HG02642 (cell line): ENCODE measurements at regions not wholly inside any gene's neighbourhood (a gene's known extent, or its start where the extent isn't known, plus 50 kb on each side); places are given as distances from the start of the nearest gene placed in this dataset.

ENCODE experiments used
- ATAC-seq: cut with Tn5 transposase; IDR thresholded peaks from one replicate; pipeline ENCODE4 v1.9.1; 2021; ENCODE audit warnings: mild to moderate bottlenecking; ENCODE audit not compliant: unreplicated experiment, poor library complexity

DNA sequence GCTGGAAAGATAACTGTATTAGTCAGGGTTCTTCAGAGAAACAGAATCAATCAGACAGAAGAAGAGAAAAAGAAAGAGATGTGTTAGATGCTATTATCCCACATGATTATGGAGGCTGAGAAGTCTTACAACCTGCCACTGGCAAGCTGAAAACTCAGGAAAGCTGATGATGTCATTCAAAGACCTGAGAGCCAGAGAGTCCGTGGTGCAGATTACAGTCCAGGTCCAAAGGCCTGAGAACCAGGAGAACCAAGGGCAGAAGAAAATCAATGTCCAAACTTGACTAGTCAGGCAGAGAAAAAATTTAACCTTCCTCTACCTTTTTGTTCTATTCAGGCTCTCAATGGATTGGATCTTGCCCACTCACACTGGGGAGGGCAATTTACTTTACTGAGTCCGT is 172.5 kb downstream of the QDPR start:
- ATAC-seq, result no peak

DNA sequence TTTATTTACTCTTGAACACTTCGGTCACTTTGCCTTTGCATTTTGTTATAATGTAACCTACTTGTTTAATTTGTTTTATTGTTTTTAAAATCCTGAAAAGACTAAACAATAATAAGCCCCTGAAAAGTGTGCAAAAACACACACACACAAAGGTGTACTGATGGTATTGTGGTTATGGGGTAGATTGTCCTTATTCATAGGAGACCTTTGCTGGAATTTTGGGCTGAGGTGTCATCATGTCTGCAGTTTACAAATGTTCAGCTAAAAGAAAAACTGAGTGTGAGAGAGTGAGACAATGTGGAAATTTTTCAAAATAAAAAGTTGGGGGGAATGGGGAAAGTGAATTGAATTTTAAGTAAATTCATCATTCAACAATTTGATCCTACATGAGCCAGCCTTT is 174.9 kb downstream of the QDPR start:
- ATAC-seq, result no peak

DNA sequence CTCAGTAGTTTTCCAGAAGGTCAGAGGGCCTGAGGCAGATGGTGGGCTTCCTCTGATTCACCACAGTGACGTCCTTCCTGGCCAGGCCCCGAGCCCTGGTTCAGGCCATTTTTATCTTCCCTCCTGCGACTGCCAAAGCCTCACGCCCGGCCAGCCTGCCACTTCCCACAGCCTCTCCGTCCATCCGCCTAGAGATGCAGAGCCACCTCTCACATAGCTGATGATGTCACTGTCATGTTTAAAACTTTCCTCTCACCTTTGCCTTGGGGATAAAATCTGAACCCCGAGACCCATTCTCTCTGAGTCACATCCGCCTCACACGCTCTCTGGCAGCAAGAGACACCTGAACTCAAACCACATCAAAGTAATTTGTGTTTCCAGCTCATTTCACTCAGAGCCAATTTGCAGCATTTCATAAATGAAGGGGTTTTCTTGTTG is 175.3 kb downstream of the QDPR start:
- peak; percentile 72 for ATAC-seq

DNA sequence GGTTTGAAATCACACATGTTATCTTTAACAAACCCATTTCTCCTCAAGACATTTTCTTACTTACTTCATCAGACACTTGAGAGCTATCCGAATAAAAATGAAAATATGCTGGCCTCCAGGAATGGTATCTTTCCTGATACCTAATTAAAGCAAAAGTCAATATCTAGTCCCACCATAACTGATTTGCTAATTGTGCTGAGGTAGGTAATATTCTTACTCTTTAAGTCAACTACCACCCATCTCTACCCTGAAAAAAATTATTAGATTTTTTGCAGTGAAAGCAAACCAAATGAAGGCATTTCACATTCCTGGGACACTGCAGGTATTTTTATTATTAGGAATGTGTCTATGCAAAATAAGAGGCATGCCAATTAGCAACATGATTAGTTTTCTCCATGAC is 175.8 kb downstream of the QDPR start:
- no peak for ATAC-seq

DNA sequence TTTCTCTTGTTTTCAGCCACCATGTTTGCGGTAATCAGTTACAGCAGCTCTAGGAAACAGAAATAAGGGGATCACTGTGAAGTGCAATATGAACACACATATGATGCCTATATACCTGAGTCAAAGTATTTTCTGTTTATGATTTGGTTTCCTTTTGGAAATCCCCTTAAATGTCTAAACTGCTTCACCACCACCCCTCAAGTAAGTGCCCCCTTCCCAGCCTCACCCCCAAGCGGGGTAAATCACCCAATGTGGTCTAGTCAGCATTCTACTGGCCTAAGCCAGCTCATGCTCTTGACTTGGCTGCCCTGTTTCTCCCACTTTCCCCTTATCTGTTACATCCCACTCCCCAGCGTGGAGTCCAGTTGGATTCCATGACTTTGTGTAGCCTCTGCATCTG is 176.5 kb downstream of the QDPR start:
- ATAC-seq, result no peak

DNA sequence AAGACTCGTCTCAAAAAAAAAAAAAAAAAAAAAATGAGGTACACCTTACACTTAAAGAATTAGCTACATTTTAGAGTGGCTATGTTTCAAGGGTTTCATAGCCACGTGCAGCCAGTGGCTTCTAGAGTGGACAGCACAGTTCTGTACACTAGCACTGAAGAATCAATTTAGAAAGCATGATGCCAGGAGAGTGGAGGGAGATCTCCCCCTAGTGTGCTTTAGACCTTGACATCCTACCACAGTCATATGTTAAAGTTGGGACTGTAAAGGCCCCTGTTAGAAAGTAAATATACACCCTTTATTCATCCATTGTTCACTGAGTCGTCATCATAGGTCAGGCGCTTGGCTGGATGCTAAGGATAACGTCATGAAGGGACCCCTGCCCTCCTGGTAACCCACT is 179.4 kb downstream of the QDPR start:
- no peak for ATAC-seq

DNA sequence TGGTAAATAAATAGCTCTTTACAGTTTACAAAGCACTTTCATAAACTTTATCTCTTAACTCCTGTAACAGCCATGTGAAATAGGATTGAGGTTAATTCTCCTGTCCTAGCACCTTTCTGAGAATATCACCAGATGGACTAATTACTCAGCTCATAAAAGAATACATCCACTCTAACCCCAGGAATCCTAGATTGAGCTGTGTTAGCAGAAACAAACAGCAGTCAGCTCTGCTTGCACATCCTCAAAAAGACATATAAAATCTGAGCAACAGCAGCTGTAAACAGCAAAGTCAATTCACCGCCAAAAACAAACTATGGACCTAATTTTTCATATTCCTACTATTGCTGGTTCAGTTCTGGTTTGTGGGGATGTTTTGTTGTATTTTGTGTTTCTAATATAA is 182.8 kb downstream of the QDPR start:
- no peak for ATAC-seq

DNA sequence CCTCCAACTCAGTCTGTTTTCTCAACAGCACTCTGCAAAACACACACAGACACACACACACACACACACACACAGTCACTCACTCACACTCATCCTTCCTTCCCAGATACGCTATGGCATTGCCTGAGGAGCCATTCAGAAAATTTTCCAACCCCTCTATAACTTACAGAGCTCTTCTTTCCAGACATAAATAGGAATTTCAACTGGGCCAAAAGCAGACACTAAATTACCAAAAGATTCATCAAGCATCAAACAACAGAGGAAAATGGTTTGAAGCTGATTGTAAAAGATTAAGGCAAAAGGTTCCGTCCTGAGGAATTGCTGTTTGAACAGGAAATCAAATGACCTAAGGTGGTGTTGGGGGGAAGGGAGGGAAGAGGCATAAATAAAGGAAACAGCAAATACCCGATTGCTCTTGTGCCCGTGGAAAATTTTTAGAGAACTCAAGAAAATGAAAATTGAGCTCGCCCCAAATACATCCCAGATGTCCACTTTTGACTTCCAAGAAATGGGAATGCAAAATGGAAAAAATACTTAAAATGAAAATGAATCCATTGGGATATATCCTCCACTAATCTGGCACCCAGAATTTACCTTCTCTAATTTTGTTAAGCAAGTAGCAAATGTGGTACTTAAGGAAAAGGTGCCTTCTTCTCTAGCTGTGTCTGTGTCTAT is 183.6 kb downstream of the QDPR start:
- ATAC-seq, result no peak

DNA sequence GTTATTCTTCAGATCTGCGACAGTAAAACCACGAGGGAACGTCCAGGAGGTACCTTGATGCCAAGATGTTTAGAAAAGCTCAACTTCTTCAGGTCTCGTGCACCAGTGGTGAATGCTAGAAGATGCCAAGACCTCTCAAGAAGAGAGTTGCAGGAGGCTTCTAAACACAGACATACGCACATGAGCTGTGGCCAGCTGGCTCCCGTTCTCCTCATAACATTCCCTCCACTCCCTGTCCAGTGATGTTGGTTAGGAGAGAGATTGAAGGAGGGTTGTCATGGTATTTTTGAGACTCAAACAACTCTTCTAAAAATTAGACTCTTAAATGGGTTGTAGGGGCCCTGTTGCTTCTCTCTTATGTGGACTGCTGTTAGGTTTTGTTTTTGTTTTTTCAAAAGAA is 184.3 kb downstream of the QDPR start:
- ATAC-seq, result no peak

DNA sequence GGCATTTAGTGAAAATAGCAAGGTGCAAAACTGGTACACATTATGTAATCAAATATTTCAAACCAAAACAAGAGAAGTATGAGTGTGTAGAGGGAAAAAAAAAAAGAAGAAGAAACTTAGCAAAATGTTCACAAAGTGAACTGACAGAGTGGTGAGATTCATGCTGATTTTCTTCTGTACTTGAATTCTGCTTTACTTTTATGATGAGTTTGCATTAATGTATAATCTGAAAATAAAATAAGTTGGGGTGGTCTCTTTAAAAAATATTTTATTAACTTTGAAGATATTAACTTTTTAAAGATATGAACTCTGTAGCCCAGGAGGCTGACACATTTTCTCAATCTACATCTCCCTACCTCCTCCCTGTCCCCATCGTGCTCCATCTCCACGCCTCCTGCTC is 185.1 kb downstream of the QDPR start:
- ATAC-seq, result no peak

DNA sequence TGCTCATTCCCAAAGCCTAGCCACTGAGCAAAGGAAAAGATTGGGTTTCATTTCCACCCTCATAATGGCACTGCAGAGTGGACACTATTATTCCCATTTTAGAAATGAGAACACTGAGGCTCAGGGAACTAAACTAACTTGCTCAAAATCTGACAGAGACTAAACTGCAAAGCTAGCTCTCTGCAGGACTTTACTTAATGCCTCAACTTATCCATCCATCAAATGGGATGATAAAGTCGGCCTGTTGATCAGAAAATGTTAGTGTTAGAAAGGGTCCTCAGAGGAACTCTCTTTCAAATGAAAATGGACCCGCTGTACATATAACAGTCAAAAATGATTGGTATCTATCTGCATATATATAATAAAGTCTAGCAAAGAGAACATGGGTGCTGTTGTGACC is 186.8 kb downstream of the QDPR start:
- ATAC-seq, result no peak

DNA sequence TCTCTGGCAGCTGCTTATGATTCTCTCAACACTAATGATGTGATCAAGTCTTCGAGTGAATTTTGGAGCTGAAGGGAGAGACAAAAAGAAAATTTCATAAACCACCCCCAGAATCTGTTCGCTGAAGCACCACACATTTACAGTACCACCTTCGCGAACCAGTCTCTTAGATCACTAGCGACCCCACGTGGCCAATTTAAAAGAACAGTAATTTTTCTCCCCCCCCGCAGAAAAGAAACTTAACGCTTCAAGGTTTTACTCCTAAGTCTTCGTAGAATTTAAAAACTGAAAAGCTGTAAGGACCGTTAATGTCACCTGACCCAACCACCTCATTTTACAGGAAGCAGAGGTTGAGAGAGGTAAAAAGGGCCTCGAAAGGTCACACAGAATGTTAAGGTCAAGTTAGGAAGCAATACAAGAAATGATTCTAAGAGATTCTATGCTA is 187.5 kb downstream of the QDPR start:
- ATAC-seq, result no peak

DNA sequence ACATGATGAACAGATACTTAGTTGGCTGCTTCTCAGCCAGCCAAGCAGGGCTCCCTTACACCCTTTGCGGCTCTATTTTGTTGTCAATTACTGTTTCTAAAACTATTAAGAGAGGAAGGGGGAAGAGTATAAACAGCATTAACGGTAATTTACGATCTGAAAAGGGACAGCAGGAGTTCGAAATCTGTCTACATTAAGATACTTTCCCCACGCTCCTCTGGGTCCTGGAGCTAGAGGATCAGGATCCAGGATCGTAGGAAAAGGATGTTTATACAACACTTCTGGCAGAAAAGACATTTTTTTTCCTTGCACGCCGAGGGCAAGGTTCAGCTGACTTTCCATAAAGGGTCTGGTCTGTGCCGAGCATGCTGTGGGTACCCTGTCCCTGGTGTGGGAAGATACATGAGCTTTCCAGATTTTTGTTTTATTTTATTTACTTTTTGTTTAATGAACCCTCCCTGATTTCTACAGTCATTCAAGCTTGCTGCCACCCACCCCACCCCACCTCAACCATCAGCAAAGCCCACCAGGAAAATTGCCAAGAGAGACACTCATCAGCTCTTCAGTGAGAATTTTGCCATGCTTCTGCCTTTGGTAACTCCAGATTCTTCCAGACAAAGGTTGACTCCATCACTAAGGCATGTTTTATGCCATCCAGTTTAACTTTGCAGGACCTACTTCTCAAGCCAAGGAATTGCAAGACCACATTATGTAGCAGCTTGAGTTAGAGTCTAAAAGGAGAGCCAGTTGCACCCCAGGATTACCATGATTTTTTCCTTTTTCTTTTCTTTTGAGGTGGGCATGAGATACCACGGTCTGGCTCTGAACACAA is 188.1 kb downstream of the QDPR start:
- ATAC-seq, result no peak

DNA sequence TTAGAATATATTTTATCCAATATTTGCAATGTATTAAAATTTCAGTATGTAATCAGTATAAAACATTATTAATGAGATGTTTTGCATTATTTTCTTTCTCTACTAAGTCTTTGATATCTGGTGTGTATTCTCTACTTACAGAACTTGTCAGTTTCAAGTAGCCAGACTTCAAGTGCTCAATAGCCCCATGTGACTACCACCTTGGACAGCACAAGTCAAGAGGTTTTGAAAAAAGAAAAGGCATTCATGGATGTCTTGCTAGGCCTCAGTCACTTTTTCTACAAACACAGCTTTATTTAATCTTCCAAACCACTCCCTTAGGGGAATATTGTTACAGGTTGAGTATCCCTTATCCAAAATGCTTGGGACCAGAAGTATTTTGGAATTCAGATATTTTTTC is 189.4 kb downstream of the QDPR start:
- no peak for ATAC-seq

DNA sequence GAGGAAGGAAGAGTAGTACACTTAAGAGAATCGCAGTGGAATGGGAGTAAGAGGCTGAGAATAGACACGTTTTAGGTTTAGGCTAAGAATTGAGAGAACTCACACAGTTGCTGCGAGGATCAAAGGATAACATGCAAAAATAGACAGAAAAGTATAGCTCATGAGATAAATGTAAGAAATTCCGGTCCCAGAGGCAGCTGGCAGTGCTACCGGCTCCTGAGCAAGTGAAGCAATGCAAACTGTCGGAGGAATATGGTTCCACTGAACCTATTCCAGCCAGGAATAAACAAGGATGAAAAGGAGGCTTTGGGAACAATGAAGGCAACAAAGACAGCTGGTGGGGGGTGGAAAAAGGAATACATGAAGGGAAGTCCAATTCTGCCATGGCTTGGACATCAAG is 191.8 kb downstream of the QDPR start:
- ATAC-seq, result no peak

DNA sequence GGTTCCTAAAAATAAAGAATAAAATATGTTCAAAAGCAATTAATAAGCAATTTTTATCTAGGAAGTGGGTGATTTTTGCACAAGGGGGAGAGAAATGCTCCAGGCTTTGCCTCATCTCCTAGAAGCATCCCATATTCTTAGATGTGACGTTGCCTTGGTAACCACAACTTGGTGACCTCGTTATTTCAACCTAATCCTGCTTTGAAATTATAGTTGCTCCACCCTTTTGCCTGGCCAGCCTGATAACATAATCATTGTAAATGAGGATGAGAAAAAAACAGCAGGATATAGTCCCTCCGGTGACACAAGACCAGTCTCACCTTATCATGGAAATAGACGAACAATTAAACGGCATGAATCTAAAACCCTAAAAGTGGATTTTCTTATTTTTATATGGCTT is 194.4 kb downstream of the QDPR start:
- ATAC-seq, result no peak

DNA sequence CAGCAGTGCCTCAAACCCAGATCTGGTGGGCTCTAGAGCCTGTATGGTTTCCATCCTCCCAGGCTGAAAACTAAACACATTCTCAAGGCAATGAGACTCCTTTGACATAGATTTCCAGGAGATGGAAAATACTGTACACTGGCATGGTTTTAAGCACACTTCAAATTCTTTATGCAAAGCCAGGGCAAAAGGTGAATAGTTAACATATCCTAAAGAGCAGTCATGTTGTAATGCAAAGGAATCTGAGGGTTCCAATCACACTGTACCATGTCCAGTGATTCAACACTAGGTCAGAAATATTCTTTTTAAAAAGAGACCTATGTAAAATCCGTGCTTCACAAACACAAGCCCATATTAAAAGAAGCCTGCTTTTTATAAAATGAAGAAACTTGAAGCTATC is 195.3 kb downstream of the QDPR start:
- ATAC-seq, result no peak

DNA sequence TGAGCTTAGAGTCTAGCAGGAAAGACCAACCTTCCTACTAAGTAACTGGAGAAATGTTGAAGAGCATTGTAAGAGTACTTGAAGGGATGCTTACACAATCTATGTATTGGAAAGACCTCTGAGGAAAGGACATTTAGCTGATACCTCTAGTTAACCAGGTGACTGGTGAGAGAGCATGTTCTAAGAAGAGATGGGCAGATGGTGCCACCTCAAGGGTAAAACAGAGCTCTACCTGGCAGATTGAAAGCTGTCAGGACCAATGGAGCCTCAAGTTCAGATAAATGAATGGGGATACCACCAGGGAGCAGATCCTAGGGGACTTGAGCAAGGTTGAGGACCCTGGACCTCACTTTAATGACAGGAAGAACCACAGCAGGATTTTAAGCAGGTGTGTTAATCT is 196.4 kb downstream of the QDPR start:
- no peak for ATAC-seq

DNA sequence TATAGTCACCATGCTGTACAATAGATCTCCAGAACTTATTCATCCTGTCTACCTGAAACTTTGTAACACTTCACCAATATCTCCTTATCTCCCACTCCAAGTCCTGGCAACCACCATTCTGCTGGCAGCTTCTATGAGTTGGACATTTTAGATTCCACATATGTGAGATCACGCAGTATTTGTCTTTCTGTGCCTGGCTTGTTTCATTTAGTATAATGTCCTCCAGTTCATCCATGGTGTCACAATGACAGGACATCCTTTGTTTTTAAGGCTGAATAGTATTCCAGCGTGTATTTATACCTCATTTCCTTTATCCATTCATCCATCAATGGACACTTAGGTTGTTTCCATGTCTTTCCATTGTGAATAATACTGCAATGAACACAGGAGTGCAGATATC is 198.7 kb downstream of the QDPR start:
- no peak for ATAC-seq

DNA sequence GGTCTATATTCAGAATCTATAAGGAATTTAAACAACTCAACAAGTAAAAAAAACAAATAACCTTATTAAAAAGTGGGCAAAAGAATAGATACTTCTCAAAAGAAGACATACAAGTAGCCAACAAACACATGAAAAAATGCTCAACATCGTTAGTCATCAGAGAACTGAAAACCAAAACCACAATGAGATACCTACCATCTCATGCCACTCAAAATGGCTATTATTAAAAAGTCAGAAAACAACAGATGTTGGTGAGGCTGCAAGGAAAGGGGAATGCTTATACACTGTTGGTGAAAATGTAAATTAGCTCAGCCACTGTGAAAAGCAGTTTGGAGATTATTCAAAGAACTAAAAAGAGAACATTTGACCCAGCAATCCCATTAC is 201.6 kb downstream of the QDPR start:
- no peak for ATAC-seq

DNA sequence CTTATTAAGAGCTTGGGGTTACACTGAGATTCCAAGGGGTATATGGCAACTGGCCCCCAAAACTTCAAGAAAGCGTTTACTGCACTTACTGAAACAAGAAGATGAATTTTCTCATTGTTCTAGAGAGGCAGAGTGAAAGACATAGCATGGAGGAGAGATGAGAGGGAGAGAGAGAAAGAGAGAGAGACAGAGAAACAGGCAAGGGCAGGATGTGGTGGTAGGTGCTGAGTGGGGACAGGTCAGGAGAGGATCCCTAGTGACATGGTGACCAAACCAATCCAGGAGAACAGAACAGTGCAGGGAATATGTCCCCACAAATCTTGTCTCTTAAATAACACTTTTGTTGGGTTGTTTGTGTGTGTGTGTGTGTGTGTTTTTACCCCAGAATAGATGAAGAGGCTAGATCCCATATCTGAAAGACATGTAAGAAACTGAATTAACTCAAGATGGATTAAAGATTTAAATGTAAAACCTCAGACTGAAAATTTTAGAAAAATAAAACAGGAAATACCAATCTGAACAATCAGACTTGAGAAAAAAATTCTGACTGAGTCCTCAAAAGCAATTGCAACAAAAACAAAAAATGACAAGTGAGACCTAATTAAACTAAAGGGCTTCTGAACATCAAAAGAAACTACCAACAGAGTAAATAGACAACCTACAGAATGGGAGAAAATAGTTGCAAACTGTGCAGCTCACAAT is 202.2 kb downstream of the QDPR start:
- ATAC-seq, result no peak
